Osteoblast (primary cell): ENCODE measurements at regions not wholly inside any gene's neighbourhood (a gene's known extent, or its start where the extent isn't known, plus 50 kb on each side); places are given as distances from the start of the nearest gene placed in this dataset.

Source experiments
- DNase-seq: peaks from one replicate; pipeline ENCODE4 v3.0.0; 2011; ENCODE audit warnings: low spot score, mixed read lengths; ENCODE audit not compliant: insufficient read length; ENCODE audit errors: missing footprints
- H2AFZ ChIP-seq: 2 replicates; pipeline ENCODE4 v1.6.0; 2011; ENCODE audit warnings: mild to moderate bottlenecking, low read length
- H3K27ac ChIP-seq: 2 replicates; pipeline ENCODE4 v1.5.1; 2011; ENCODE audit warnings: mild to moderate bottlenecking, low read depth, low read length, moderate library complexity
- H3K27me3 ChIP-seq: 2 replicates; pipeline ENCODE4 v1.6.0; 2012; ENCODE audit warnings: mild to moderate bottlenecking, control low read depth, inconsistent platforms, low read length, moderate library complexity; ENCODE audit not compliant: insufficient read depth
- H3K36me3 ChIP-seq: 2 replicates; pipeline ENCODE4 v1.5.1; 2011; ENCODE audit warnings: mild to moderate bottlenecking, low read length, control low read depth, moderate library complexity; ENCODE audit not compliant: insufficient read depth
- H3K4me1 ChIP-seq: 2 replicates; pipeline ENCODE4 v1.5.1; 2011; ENCODE audit warnings: mild to moderate bottlenecking, low read length, control low read depth, moderate library complexity; ENCODE audit not compliant: insufficient read depth
- H3K4me2 ChIP-seq: 2 replicates; pipeline ENCODE4 v1.6.0; 2011; ENCODE audit warnings: mild to moderate bottlenecking, low read length; ENCODE audit not compliant: insufficient read depth
- H3K4me3 ChIP-seq: fragments of 200-600 bp; sonication (generic); 3 replicates; pipeline ENCODE4 v1.5.1; 2012; ENCODE audit warnings: mild to moderate bottlenecking, low read length, inconsistent platforms; ENCODE audit not compliant: insufficient read depth
- H3K79me2 ChIP-seq: 2 replicates; pipeline ENCODE4 v1.6.0; 2012; ENCODE audit warnings: mild to moderate bottlenecking, low read length, control low read depth, inconsistent platforms; ENCODE audit not compliant: insufficient read depth
- H3K9me3 ChIP-seq: 2 replicates; pipeline ENCODE4 v1.5.1; 2011; ENCODE audit warnings: low read depth, low read length, control low read depth
- H4K20me1 ChIP-seq: 2 replicates; pipeline ENCODE4 v1.6.0; 2012; ENCODE audit warnings: mild to moderate bottlenecking, low read length, control low read depth; ENCODE audit not compliant: insufficient read depth
- CTCF ChIP-seq: IDR thresholded peaks from 2 replicates; pipeline ENCODE4 v1.5.1; 2011; ENCODE audit warnings: mild to moderate bottlenecking, low read depth, low read length, moderate library complexity; ENCODE audit errors: extremely low read depth

GRCh38 chr5:175168882-175169507, 275.0 kb downstream of the DRD1 start:
- H3K4me2 ChIP-seq = no peak overlapping the region
- H3K27me3 ChIP-seq = no peaks in the 10 kb centered on the region
- no peaks in the 10 kb centered on the region for H3K4me1 ChIP-seq
- H4K20me1 ChIP-seq = no peaks in the 10 kb centered on the region
- no peaks in the 10 kb centered on the region for H3K79me2 ChIP-seq
- H3K4me3 ChIP-seq = no peak overlapping the region
- H3K36me3 ChIP-seq = no peaks in the 10 kb centered on the region
- no peak overlapping the region for H2AFZ ChIP-seq
- no peak for DNase-seq
- no peak overlapping the region for H3K27ac ChIP-seq
- TF ChIP-seq CTCF = no peak
- H3K9me3 ChIP-seq = no peaks in the 10 kb centered on the region

GRCh38 chr5:175166026-175166425, 278.0 kb downstream of the DRD1 start:
- Histone ChIP-seq H3K27ac (no peak overlapping the region), H3K4me2 (no peak overlapping the region), H3K4me1 (no peaks in the 10 kb centered on the region), H3K9me3 (no peaks in the 10 kb centered on the region), H3K4me3 (no peak overlapping the region), H2AFZ (no peak overlapping the region), H4K20me1 (no peaks in the 10 kb centered on the region), H3K36me3 (no peaks in the 10 kb centered on the region), H3K79me2 (no peaks in the 10 kb centered on the region), H3K27me3 (no peaks in the 10 kb centered on the region)
- no peak for TF ChIP-seq CTCF
- DNase-seq = no peak

GRCh38 chr5:175163586-175164275, 280.3 kb downstream of the DRD1 start:
- Histone ChIP-seq H3K4me3 (no peak overlapping the region), H3K27me3 (no peaks in the 10 kb centered on the region), H3K4me1 (no peaks in the 10 kb centered on the region), H4K20me1 (no peaks in the 10 kb centered on the region), H3K4me2 (no peak overlapping the region), H3K27ac (no peak overlapping the region), H3K79me2 (no peaks in the 10 kb centered on the region), H3K9me3 (no peaks in the 10 kb centered on the region), H2AFZ (no peak overlapping the region), H3K36me3 (no peaks in the 10 kb centered on the region)
- TF ChIP-seq CTCF = no peak
- DNase-seq = no peak

GRCh38 chr5:175162036-175162435, 281.9 kb downstream of the DRD1 start:
- Histone ChIP-seq H3K79me2 (no peaks in the 10 kb centered on the region), H3K4me2 (no peak overlapping the region), H3K9me3 (no peaks in the 10 kb centered on the region), H2AFZ (no peak overlapping the region), H3K27me3 (no peaks in the 10 kb centered on the region), H3K4me3 (no peak overlapping the region), H3K4me1 (no peaks in the 10 kb centered on the region), H3K27ac (no peak overlapping the region), H4K20me1 (no peaks in the 10 kb centered on the region), H3K36me3 (no peaks in the 10 kb centered on the region)
- no peak for DNase-seq
- TF ChIP-seq CTCF = no peak
